ENCODE measurements at regions not wholly inside any gene's neighbourhood (a gene's known extent, or its start where the extent isn't known, plus 50 kb on each side); places are given as distances from the start of the nearest gene placed in this dataset.
"Not testable (repeated sequence)": the region's sequence is repeated elsewhere in the genome, so short reads cannot be mapped to it uniquely, and the experiment has no call there.

- Histone ChIP-seq H3K27ac (peak overlapping the region; percentile 70; the same call in 1 of the 2 replicates), H3K36me3 (ENCODE audit: insufficient read depth, low read length) (no peaks in the 10 kb centered on the region), H3K4me3 (no peak overlapping the region), H3K9ac (ENCODE audit: insufficient read length) (no peak overlapping the region), H3K9me3 (ENCODE audit: low read depth, low read length) (no peaks in the 10 kb centered on the region)
- no peak for DNase-seq (ENCODE audit: low read depth, low spot score)
- TF ChIP-seq EZH2 (IDR thresholded peaks at IDR 0.05), result no peak
- TF ChIP-seq FOXP2 (optimal IDR thresholded peaks at IDR 0.05; ENCODE audit: control extremely low read depth, extremely low read length, insufficient read depth), result no peak
These were observed 121.2 kb downstream of the RFPL4B start for GRCh38 chr6:112468359-112468758.

- no peaks in the 10 kb centered on the region for H3K36me3 ChIP-seq (ENCODE audit: insufficient read depth, low read length)
- H3K4me3 ChIP-seq, result peak overlapping the region; percentile 29
- H3K27ac ChIP-seq, result peak overlapping the region; percentile 70
- no peak overlapping the region for H3K9ac ChIP-seq (ENCODE audit: insufficient read length)
- no peak for DNase-seq (ENCODE audit: low read depth, low spot score)
- no peaks in the 10 kb centered on the region for H3K9me3 ChIP-seq (ENCODE audit: low read depth, low read length)
- TF ChIP-seq FOXP2 (optimal IDR thresholded peaks at IDR 0.05; ENCODE audit: control extremely low read depth, extremely low read length, insufficient read depth), result no peak
- TF ChIP-seq EZH2 (IDR thresholded peaks at IDR 0.05), result no peak
- no peak for TF ChIP-seq POLR2AphosphoS5 (IDR thresholded peaks at IDR 0.05; ENCODE audit: borderline replicate concordance, low read depth, low read length)
These were observed 122.2 kb downstream of the RFPL4B start for GRCh38 chr6:112469306-112469705.

- Histone ChIP-seq H3K36me3 (ENCODE audit: insufficient read depth, low read length) (no peaks in the 10 kb centered on the region), H3K9me3 (ENCODE audit: low read depth, low read length) (no peaks in the 10 kb centered on the region), H3K9ac (ENCODE audit: insufficient read length) (no peak overlapping the region), H3K4me3 (no peak overlapping the region), H3K27ac (no peak overlapping the region)
- no peak for DNase-seq (ENCODE audit: low read depth, low spot score)
- TF ChIP-seq POLR2AphosphoS5 (IDR thresholded peaks at IDR 0.05; ENCODE audit: borderline replicate concordance, low read depth, low read length), result no peak
- TF ChIP-seq FOXP2 (optimal IDR thresholded peaks at IDR 0.05; ENCODE audit: control extremely low read depth, extremely low read length, insufficient read depth), result no peak
- no peak for TF ChIP-seq EZH2 (IDR thresholded peaks at IDR 0.05)
These were observed 123.2 kb downstream of the RFPL4B start for GRCh38 chr6:112470376-112470775.

- no peak overlapping the region for H3K27ac ChIP-seq
- H3K36me3 ChIP-seq (ENCODE audit: insufficient read depth, low read length), result no peaks in the 10 kb centered on the region
- TF ChIP-seq FOXP2 (optimal IDR thresholded peaks at IDR 0.05; ENCODE audit: control extremely low read depth, extremely low read length, insufficient read depth), result no peak
- no peak for TF ChIP-seq POLR2AphosphoS5 (IDR thresholded peaks at IDR 0.05; ENCODE audit: borderline replicate concordance, low read depth, low read length)
- no peak for TF ChIP-seq EZH2 (IDR thresholded peaks at IDR 0.05)
- H3K9me3 ChIP-seq (ENCODE audit: low read depth, low read length), result no peaks in the 10 kb centered on the region
- DNase-seq (ENCODE audit: low read depth, low spot score), result no peak
- no peak overlapping the region for H3K9ac ChIP-seq (ENCODE audit: insufficient read length)
- H3K4me3 ChIP-seq, result no peak overlapping the region
These were observed 123.8 kb downstream of the RFPL4B start for GRCh38 chr6:112470950-112471349.

- H3K9ac ChIP-seq (ENCODE audit: insufficient read length), result no peak overlapping the region
- H3K9me3 ChIP-seq (ENCODE audit: low read depth, low read length), result no peaks in the 10 kb centered on the region
- DNase-seq (ENCODE audit: low read depth, low spot score), result no peak
- TF ChIP-seq FOXP2 (optimal IDR thresholded peaks at IDR 0.05; ENCODE audit: control extremely low read depth, extremely low read length, insufficient read depth) (no peak), EZH2 (IDR thresholded peaks at IDR 0.05) (no peak), POLR2AphosphoS5 (IDR thresholded peaks at IDR 0.05; ENCODE audit: borderline replicate concordance, low read depth, low read length) (no peak)
- H3K27ac ChIP-seq, result no peak overlapping the region
- H3K4me3 ChIP-seq, result no peak overlapping the region
- no peaks in the 10 kb centered on the region for H3K36me3 ChIP-seq (ENCODE audit: insufficient read depth, low read length)
These were observed 128.0 kb downstream of the RFPL4B start for GRCh38 chr6:112475083-112475482.

GRCh38 chr6:112477125-112477524, 130.0 kb downstream of the RFPL4B start:
- TF ChIP-seq FOXP2 (optimal IDR thresholded peaks at IDR 0.05; ENCODE audit: control extremely low read depth, extremely low read length, insufficient read depth) (no peak), POLR2AphosphoS5 (IDR thresholded peaks at IDR 0.05; ENCODE audit: borderline replicate concordance, low read depth, low read length) (no peak), EZH2 (IDR thresholded peaks at IDR 0.05) (no peak)

DNA sequence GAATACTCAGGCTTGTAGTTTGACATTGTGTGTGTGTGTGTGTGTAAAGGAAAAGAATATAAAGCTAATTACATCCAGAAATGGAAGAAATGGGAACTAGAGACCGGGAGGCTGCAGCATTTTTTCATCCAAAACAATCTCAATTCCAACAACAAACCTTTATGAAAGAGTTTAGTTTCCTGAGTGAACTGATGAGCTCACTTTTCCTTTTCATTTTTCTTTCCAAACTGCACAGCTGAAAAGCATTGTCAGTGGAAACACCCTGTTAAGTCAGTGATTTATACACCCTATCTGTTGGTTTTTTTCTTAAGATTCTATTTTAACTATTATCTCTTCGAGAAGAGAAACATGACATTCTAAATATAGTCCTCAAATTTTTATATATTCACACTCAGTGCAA, 130.9 kb downstream of the RFPL4B start:
- Histone ChIP-seq H3K4me3 (no peak overlapping the region), H3K27ac (no peak overlapping the region), H3K9me3 (ENCODE audit: low read depth, low read length) (no peaks in the 10 kb centered on the region), H3K36me3 (ENCODE audit: insufficient read depth, low read length) (no peaks in the 10 kb centered on the region), H3K9ac (ENCODE audit: insufficient read length) (no peak overlapping the region)
- TF ChIP-seq FOXP2 (optimal IDR thresholded peaks at IDR 0.05; ENCODE audit: control extremely low read depth, extremely low read length, insufficient read depth) (no peak), POLR2AphosphoS5 (IDR thresholded peaks at IDR 0.05; ENCODE audit: borderline replicate concordance, low read depth, low read length) (no peak)
- DNase-seq (ENCODE audit: low read depth, low spot score), result no peak

More at GRCh38 chr6:112477125-112477524, 130.0 kb downstream of the RFPL4B start:
- no peak overlapping the region for H3K27ac ChIP-seq
- no peak overlapping the region for H3K9ac ChIP-seq (ENCODE audit: insufficient read length)
- no peaks in the 10 kb centered on the region for H3K9me3 ChIP-seq (ENCODE audit: low read depth, low read length)
- no peaks in the 10 kb centered on the region for H3K36me3 ChIP-seq (ENCODE audit: insufficient read depth, low read length)
- H3K4me3 ChIP-seq, result no peak overlapping the region
- no peak for DNase-seq (ENCODE audit: low read depth, low spot score)

- DNase-seq (ENCODE audit: low read depth, low spot score); H3K4me3 ChIP-seq; H3K27ac ChIP-seq; H3K9ac ChIP-seq (ENCODE audit: insufficient read length); H3K36me3 ChIP-seq (ENCODE audit: insufficient read depth, low read length); H3K9me3 ChIP-seq (ENCODE audit: low read depth, low read length): not testable (repeated sequence)
These were observed 132.8 kb downstream of the RFPL4B start for GRCh38 chr6:112479975-112480374.

DNA sequence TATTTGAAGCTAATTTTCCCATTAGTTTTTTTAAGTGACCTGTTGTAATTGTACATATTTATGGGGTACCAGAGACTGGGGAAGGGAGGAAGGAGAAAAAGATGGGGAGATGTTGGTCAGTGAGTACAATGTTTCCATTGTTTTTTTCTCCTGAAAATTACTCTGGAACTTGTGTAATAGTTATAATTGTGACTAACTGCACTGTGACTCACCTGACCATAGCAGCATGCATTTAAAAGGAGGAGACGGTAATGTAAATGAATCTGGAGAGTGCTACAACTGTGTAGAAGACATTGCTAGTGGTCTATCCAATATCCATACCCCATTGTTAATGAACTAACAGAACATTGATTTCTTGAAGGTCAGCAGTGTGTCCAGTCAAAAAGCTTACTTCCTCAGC, 133.4 kb downstream of the RFPL4B start:
- Histone ChIP-seq H3K9me3 (ENCODE audit: low read depth, low read length) (no peaks in the 10 kb centered on the region), H3K36me3 (ENCODE audit: insufficient read depth, low read length) (no peaks in the 10 kb centered on the region), H3K9ac (ENCODE audit: insufficient read length) (no peak overlapping the region), H3K27ac (no peak overlapping the region), H3K4me3 (no peak overlapping the region)
- DNase-seq (ENCODE audit: low read depth, low spot score), result no peak
- TF ChIP-seq POLR2AphosphoS5 (IDR thresholded peaks at IDR 0.05; ENCODE audit: borderline replicate concordance, low read depth, low read length) (no peak), EZH2 (IDR thresholded peaks at IDR 0.05) (no peak), FOXP2 (optimal IDR thresholded peaks at IDR 0.05; ENCODE audit: control extremely low read depth, extremely low read length, insufficient read depth) (no peak)

All from SK-N-MC (cell line).